Lower leg skin (tissue), 4 donors: ENCODE measurements at regions not wholly inside any gene's neighbourhood (a gene's known extent, or its start where the extent isn't known, plus 50 kb on each side); places are given as distances from the start of the nearest gene placed in this dataset.

Source experiments
- DNase-seq, 2 donors: peaks; one replicate each; pipeline ENCODE4 v3.0.0-alpha.2; 2019; ENCODE audit warnings: low spot score in 2 of 2
- H3K4me3 ChIP-seq: fragments of 200-600 bp; sonication (generic); 2 replicates; pipeline ENCODE4 v1.5.1; 2017; ENCODE audit warnings: mild to moderate bottlenecking, low read depth; ENCODE audit not compliant: poor library complexity, severe bottlenecking
- CTCF ChIP-seq, 3 donors: fragments of 450-650 bp; IDR thresholded peaks; one replicate each; pipeline ENCODE4 v1.5.1; 2016; ENCODE audit warnings: antibody characterized with exemption in 3 of 3, mild to moderate bottlenecking in 3 of 3, moderate library complexity in 2 of 3
- POLR2A ChIP-seq, 2 donors: fragments of 450-650 bp; IDR thresholded peaks; one replicate each; pipeline ENCODE4 v1.6.1; 2016 to 2017; ENCODE audit warnings: antibody characterized with exemption in 2 of 2, mild to moderate bottlenecking in 1 of 2, moderate library complexity in 1 of 2
- WGBS, 2 donors: methylation state at CpG; one replicate each; pipeline ENCODE4 v1.1.5; 2018; 5-methylcytosine and 5-hydroxymethylcytosine counted together
- intact Hi-C: fragments of 100-400 bp; cut with DNase I; formaldehyde crosslinking; loops from one replicate; pipeline ENCODE4 v1.15.0; 2023; ENCODE audit warnings: low total_unique reads

- TF ChIP-seq CTCF (IDR thresholded peaks at IDR 0.05) (no peak), POLR2A (IDR thresholded peaks at IDR 0.05) (no peak)
- 78 to 81% methylated on average over 3 of the region's 3 CpGs for WGBS, 2 donors
- H3K4me3 ChIP-seq = no peak overlapping the region
Measured at GRCh38 chr3:150309557-150309956, 98.5 kb upstream of the TSC22D2 start.

GRCh38 chr3:150309257-150309542 lies 98.9 kb upstream of the TSC22D2 start:
- H3K4me3 ChIP-seq = no peak overlapping the region
- no peak for DNase-seq
- TF ChIP-seq CTCF (IDR thresholded peaks at IDR 0.05) (no peak), POLR2A (IDR thresholded peaks at IDR 0.05) (no peak)
- intact Hi-C loops = no loop called here

More at GRCh38 chr3:150309557-150309956, 98.5 kb upstream of the TSC22D2 start:
- DNase-seq = no peak
- intact Hi-C loops = no loop called here

GRCh38 chr3:150308481-150309256 lies 99.4 kb upstream of the TSC22D2 start:
- intact Hi-C loops = no loop called here

GRCh38 chr3:150308037-150308319 lies 100.1 kb upstream of the TSC22D2 start:
- TF ChIP-seq CTCF (IDR thresholded peaks at IDR 0.05) (no peak), POLR2A (IDR thresholded peaks at IDR 0.05) (no peak)
- intact Hi-C loops = no loop called here
- no peak overlapping the region for H3K4me3 ChIP-seq
- WGBS, 2 donors = 73 to 84% methylated on average over 4 of the region's 4 CpGs
- DNase-seq = no peak

More at GRCh38 chr3:150308481-150309256, 99.4 kb upstream of the TSC22D2 start:
- H3K4me3 ChIP-seq = no peak overlapping the region
- WGBS, 2 donors = 90 to 95% methylated on average over 12 of the region's 12 CpGs
- no peak for DNase-seq
- TF ChIP-seq CTCF (IDR thresholded peaks at IDR 0.05) (no peak), POLR2A (IDR thresholded peaks at IDR 0.05) (no peak)

- WGBS, 2 donors = 80 to 91% methylated on average over 6 of the region's 6 CpGs
- intact Hi-C loops = no loop called here
Measured at GRCh38 chr3:150307311-150308036, 100.6 kb upstream of the TSC22D2 start.

More at GRCh38 chr3:150307311-150308036, 100.6 kb upstream of the TSC22D2 start:
- H3K4me3 ChIP-seq = no peak overlapping the region
- DNase-seq = no peak
- no peak for TF ChIP-seq POLR2A (IDR thresholded peaks at IDR 0.05)
- TF ChIP-seq CTCF (IDR thresholded peaks at IDR 0.05) = no peak
